ENCODE measurements at regions not wholly inside any gene's neighbourhood (a gene's known extent, or its start where the extent isn't known, plus 50 kb on each side); places are given as distances from the start of the nearest gene placed in this dataset.

- ChIA-PET CTCF (no interaction called here), POLR2A (no interaction called here)
- TF ChIP-seq LEF1 (IDR thresholded peaks at IDR 0.05; ENCODE audit: borderline replicate concordance) (no peak), FOXA1 (IDR thresholded peaks at IDR 0.05) (no peak), FOXM1 (IDR thresholded peaks at IDR 0.05; ENCODE audit: borderline replicate concordance) (no peak), FOXK2 (IDR thresholded peaks at IDR 0.05) (no peak), NFRKB (IDR thresholded peaks at IDR 0.05) (no peak), ZNF384 (IDR thresholded peaks at IDR 0.05) (no peak), TARDBP (IDR thresholded peaks at IDR 0.05) (no peak), L3MBTL2 (conservative IDR thresholded peaks at IDR 0.05) (no peak), BHLHE40 (IDR thresholded peaks at IDR 0.05; ENCODE audit: borderline replicate concordance) (no peak), CTBP1 (IDR thresholded peaks at IDR 0.05; ENCODE audit: borderline replicate concordance) (no peak), ARNT (IDR thresholded peaks at IDR 0.05) (no peak), ELF4 (IDR thresholded peaks at IDR 0.05) (no peak), SUZ12 (IDR thresholded peaks at IDR 0.05) (no peak), PKNOX1 (IDR thresholded peaks at IDR 0.05) (no peak), HDGF (IDR thresholded peaks at IDR 0.05; ENCODE audit: borderline replicate concordance) (no peak), SP1 (IDR thresholded peaks at IDR 0.05) (no peak)
- no peak for DNase-seq (ENCODE audit: extremely low spot score)
Measured at GRCh38 chr5:44932922-44933585, 124.3 kb downstream of the MRPS30 start.

- no peak for DNase-seq (ENCODE audit: extremely low spot score)
- POLR2A ChIA-PET: no interaction called here
- CTCF ChIA-PET: no interaction called here
- TF ChIP-seq BHLHE40 (IDR thresholded peaks at IDR 0.05; ENCODE audit: borderline replicate concordance): no peak
- TF ChIP-seq L3MBTL2 (conservative IDR thresholded peaks at IDR 0.05): no peak
- no peak for TF ChIP-seq ZNF384 (IDR thresholded peaks at IDR 0.05)
- no peak for TF ChIP-seq HDGF (IDR thresholded peaks at IDR 0.05; ENCODE audit: borderline replicate concordance)
- no peak for TF ChIP-seq CTBP1 (IDR thresholded peaks at IDR 0.05; ENCODE audit: borderline replicate concordance)
- no peak for TF ChIP-seq TARDBP (IDR thresholded peaks at IDR 0.05)
- no peak for TF ChIP-seq FOXK2 (IDR thresholded peaks at IDR 0.05)
- TF ChIP-seq SUZ12 (IDR thresholded peaks at IDR 0.05): no peak
Measured at GRCh38 chr5:44933686-44934085, 124.9 kb downstream of the MRPS30 start.

- TF ChIP-seq PKNOX1 (IDR thresholded peaks at IDR 0.05) (no peak), FOXK2 (IDR thresholded peaks at IDR 0.05) (no peak), FOXM1 (IDR thresholded peaks at IDR 0.05; ENCODE audit: borderline replicate concordance) (no peak), FOXA1 (IDR thresholded peaks at IDR 0.05) (no peak), SUZ12 (IDR thresholded peaks at IDR 0.05) (no peak), BHLHE40 (IDR thresholded peaks at IDR 0.05; ENCODE audit: borderline replicate concordance) (no peak), L3MBTL2 (conservative IDR thresholded peaks at IDR 0.05) (no peak), HDGF (IDR thresholded peaks at IDR 0.05; ENCODE audit: borderline replicate concordance) (no peak), SP1 (IDR thresholded peaks at IDR 0.05) (no peak), CTBP1 (IDR thresholded peaks at IDR 0.05; ENCODE audit: borderline replicate concordance) (no peak), ARNT (IDR thresholded peaks at IDR 0.05) (no peak), ELF4 (IDR thresholded peaks at IDR 0.05) (no peak), NFRKB (IDR thresholded peaks at IDR 0.05) (no peak), LEF1 (IDR thresholded peaks at IDR 0.05; ENCODE audit: borderline replicate concordance) (no peak), TARDBP (IDR thresholded peaks at IDR 0.05) (no peak)
- no peak for DNase-seq (ENCODE audit: extremely low spot score)
- ChIA-PET POLR2A (no interaction called here), CTCF (no interaction called here)
Measured at GRCh38 chr5:44935262-44935661, 126.5 kb downstream of the MRPS30 start.

- ChIA-PET POLR2A (no interaction called here), CTCF (no interaction called here)
Measured at GRCh38 chr5:44935871-44936270, 127.1 kb downstream of the MRPS30 start.

GRCh38 chr5:44942524-44943001 lies 133.8 kb downstream of the MRPS30 start:
- CTCF ChIA-PET: no interaction called here
- TF ChIP-seq ARNT (IDR thresholded peaks at IDR 0.05) (no peak), FOXM1 (IDR thresholded peaks at IDR 0.05; ENCODE audit: borderline replicate concordance) (no peak)
- POLR2A ChIA-PET: no interaction called here

More at GRCh38 chr5:44935871-44936270, 127.1 kb downstream of the MRPS30 start:
- no peak for TF ChIP-seq TARDBP (IDR thresholded peaks at IDR 0.05)
- no peak for TF ChIP-seq SP1 (IDR thresholded peaks at IDR 0.05)
- no peak for TF ChIP-seq HDGF (IDR thresholded peaks at IDR 0.05; ENCODE audit: borderline replicate concordance)
- TF ChIP-seq FOXK2 (IDR thresholded peaks at IDR 0.05): no peak
- TF ChIP-seq LEF1 (IDR thresholded peaks at IDR 0.05; ENCODE audit: borderline replicate concordance): no peak
- TF ChIP-seq ELF4 (IDR thresholded peaks at IDR 0.05): no peak
- TF ChIP-seq SUZ12 (IDR thresholded peaks at IDR 0.05): no peak
- TF ChIP-seq ARNT (IDR thresholded peaks at IDR 0.05): no peak
- TF ChIP-seq FOXM1 (IDR thresholded peaks at IDR 0.05; ENCODE audit: borderline replicate concordance): no peak
- TF ChIP-seq FOXA1 (IDR thresholded peaks at IDR 0.05): no peak
- no peak for TF ChIP-seq CTBP1 (IDR thresholded peaks at IDR 0.05; ENCODE audit: borderline replicate concordance)
- TF ChIP-seq BHLHE40 (IDR thresholded peaks at IDR 0.05; ENCODE audit: borderline replicate concordance): no peak
- no peak for TF ChIP-seq PKNOX1 (IDR thresholded peaks at IDR 0.05)
- no peak for TF ChIP-seq L3MBTL2 (conservative IDR thresholded peaks at IDR 0.05)
- TF ChIP-seq ZNF384 (IDR thresholded peaks at IDR 0.05): no peak
- no peak for TF ChIP-seq NFRKB (IDR thresholded peaks at IDR 0.05)
- DNase-seq (ENCODE audit: extremely low spot score): no peak

GRCh38 chr5:44943647-44944046 lies 134.9 kb downstream of the MRPS30 start:
- ChIA-PET CTCF (no interaction called here), POLR2A (no interaction called here)
- no peak for TF ChIP-seq L3MBTL2 (conservative IDR thresholded peaks at IDR 0.05)
- no peak for TF ChIP-seq SUZ12 (IDR thresholded peaks at IDR 0.05)
- no peak for TF ChIP-seq HDGF (IDR thresholded peaks at IDR 0.05; ENCODE audit: borderline replicate concordance)
- no peak for TF ChIP-seq TARDBP (IDR thresholded peaks at IDR 0.05)
- TF ChIP-seq CTBP1 (IDR thresholded peaks at IDR 0.05; ENCODE audit: borderline replicate concordance): no peak
- TF ChIP-seq NFRKB (IDR thresholded peaks at IDR 0.05): no peak
- no peak for TF ChIP-seq LEF1 (IDR thresholded peaks at IDR 0.05; ENCODE audit: borderline replicate concordance)
- TF ChIP-seq SP1 (IDR thresholded peaks at IDR 0.05): no peak
- TF ChIP-seq PKNOX1 (IDR thresholded peaks at IDR 0.05): no peak
- TF ChIP-seq BHLHE40 (IDR thresholded peaks at IDR 0.05; ENCODE audit: borderline replicate concordance): no peak
- TF ChIP-seq FOXA1 (IDR thresholded peaks at IDR 0.05): no peak
- no peak for TF ChIP-seq ZNF384 (IDR thresholded peaks at IDR 0.05)
- no peak for TF ChIP-seq FOXK2 (IDR thresholded peaks at IDR 0.05)
- no peak for TF ChIP-seq ELF4 (IDR thresholded peaks at IDR 0.05)
- TF ChIP-seq ARNT (IDR thresholded peaks at IDR 0.05): no peak
- TF ChIP-seq FOXM1 (IDR thresholded peaks at IDR 0.05; ENCODE audit: borderline replicate concordance): no peak
- no peak for DNase-seq (ENCODE audit: extremely low spot score)

More at GRCh38 chr5:44942524-44943001, 133.8 kb downstream of the MRPS30 start:
- no peak for DNase-seq (ENCODE audit: extremely low spot score)

All from HEK293T (cell line).